NT2/D1 (cell line): ENCODE measurements at regions not wholly inside any gene's neighbourhood (a gene's known extent, or its start where the extent isn't known, plus 50 kb on each side); places are given as distances from the start of the nearest gene placed in this dataset.

Experiments
- DNase-seq: peaks from one replicate; pipeline ENCODE4 v3.0.0-alpha.2; 2011; ENCODE audit warnings: low read depth, low spot score
- H3K27me3 ChIP-seq: 2 replicates; pipeline ENCODE4 v1.6.0; 2011; ENCODE audit warnings: mild to moderate bottlenecking; ENCODE audit not compliant: insufficient read length, insufficient read depth
- H3K36me3 ChIP-seq: 2 replicates; pipeline ENCODE4 v1.6.1; 2011; ENCODE audit warnings: mild to moderate bottlenecking, low read length, mixed read lengths; ENCODE audit not compliant: insufficient read depth, insufficient read length
- H3K4me1 ChIP-seq: 2 replicates; pipeline ENCODE4 v1.5.1; 2011; ENCODE audit not compliant: insufficient read depth, insufficient read length
- H3K4me3 ChIP-seq: 2 replicates; pipeline ENCODE4 v1.5.1; 2011; ENCODE audit warnings: low read depth; ENCODE audit not compliant: insufficient read length
- H3K9ac ChIP-seq: 2 replicates; pipeline ENCODE4 v1.6.0; 2011; ENCODE audit warnings: low read depth; ENCODE audit not compliant: insufficient read length
- H3K9me3 ChIP-seq: 2 replicates; pipeline ENCODE4 v1.5.1; 2011; ENCODE audit warnings: mild to moderate bottlenecking, low read length; ENCODE audit not compliant: insufficient read depth
- SUZ12 ChIP-seq: IDR thresholded peaks from 2 replicates; pipeline ENCODE4 v1.6.1; 2011; ENCODE audit not compliant: insufficient read length, insufficient read depth; ENCODE audit errors: extremely low read depth
- YY1 ChIP-seq: IDR thresholded peaks from 2 replicates; pipeline ENCODE4 v1.6.1; 2011; ENCODE audit not compliant: insufficient read length, insufficient read depth
- ZNF274 ChIP-seq: IDR thresholded peaks from 2 replicates; pipeline ENCODE4 v1.6.1; 2011; ENCODE audit warnings: mild to moderate bottlenecking, low read depth, low read length

DNA sequence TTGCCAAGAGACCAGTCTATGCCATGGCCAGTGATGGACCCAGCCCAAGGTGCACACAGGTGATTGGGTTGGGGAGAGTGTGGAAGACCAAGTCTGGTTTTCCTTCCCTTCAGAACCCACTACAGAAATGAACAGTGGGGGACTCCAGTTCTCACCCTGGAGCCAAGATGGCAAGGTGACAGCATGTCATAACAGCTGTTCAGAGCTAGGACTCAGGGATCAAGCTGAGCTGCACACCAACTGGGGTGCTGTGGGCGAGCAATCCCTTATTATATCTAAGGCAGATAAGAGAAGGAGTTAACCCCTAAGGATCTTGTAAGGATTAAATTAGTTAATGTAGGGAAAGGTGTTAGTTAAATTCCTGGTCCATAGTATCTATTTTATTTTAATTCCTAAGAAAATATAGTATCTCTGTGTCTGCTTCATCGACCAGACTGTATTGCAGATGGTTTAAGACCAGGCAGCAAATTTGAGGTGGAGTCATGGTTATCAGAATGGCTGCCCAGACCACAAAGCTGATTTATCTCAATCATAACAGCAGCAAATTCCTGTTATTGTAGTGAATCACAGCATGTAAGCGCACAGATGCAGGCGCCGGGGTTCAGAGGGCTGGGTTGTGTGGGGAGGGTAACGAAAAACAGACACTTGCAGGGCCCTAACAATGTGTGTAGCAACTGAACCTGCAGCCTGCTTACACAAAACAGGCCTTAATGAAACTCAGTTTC lies 208.7 kb upstream of the ZNF32 start:
- Histone ChIP-seq H3K9me3 (no peaks in the 10 kb centered on the region), H3K9ac (no peak overlapping the region), H3K4me3 (no peak overlapping the region), H3K4me1 (no peaks in the 10 kb centered on the region), H3K36me3 (no peaks in the 10 kb centered on the region), H3K27me3 (no peaks in the 10 kb centered on the region)
- no peak for TF ChIP-seq SUZ12
- TF ChIP-seq ZNF274: no peak
- no peak for TF ChIP-seq YY1
- DNase-seq: no peak

DNA sequence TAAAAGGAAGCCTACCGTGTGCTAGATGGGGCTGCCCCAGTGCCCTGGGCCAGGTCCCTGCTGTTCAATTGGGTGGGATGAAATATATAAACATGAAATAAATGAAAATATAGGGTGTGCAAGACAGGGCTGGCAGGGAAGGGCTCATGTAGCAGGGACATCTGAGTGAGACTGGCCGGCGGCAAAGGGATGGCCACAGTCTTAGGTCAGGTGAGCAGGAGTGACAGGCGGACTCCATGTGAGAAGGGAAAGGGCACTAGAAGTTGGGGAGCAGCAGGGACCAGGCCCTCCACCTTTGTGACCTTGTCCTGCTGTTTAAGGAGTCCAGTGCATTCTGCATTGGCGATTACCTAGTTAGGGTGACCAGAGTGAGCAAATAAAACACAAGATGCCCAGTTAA lies 207.6 kb upstream of the ZNF32 start:
- H3K9me3 ChIP-seq: no peaks in the 10 kb centered on the region
- TF ChIP-seq SUZ12 (no peak), ZNF274 (no peak), YY1 (no peak)
- no peak overlapping the region for H3K4me3 ChIP-seq
- no peaks in the 10 kb centered on the region for H3K4me1 ChIP-seq
- DNase-seq: no peak
- no peaks in the 10 kb centered on the region for H3K27me3 ChIP-seq
- H3K36me3 ChIP-seq: no peaks in the 10 kb centered on the region
- H3K9ac ChIP-seq: no peak overlapping the region

DNA sequence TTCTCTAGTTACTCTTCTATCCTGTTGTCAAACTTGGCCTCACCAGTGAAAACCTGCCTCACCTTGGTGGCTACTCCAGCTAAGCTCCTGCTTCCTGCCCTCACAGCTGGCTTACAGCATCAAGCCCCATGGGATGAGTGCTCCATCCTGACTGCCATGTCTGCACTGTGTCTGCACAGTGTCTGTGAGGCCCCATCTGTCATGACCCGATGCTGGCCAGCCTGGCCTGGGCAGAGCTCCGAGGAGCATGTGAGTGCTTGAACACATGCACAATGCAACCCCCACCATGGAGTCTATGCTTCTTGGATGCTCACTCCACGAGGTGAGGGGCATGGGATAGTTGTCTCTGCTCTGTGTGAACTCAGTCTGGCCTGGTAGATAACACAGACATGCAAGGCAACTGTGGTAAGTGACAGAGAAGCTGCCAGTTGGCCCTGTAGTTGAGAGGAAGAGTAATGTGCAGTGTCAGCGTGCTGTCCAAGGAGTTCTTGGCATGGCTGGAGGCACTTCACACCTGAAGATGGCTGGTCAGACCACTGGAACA lies 207.1 kb upstream of the ZNF32 start:
- Histone ChIP-seq H3K9me3 (no peaks in the 10 kb centered on the region), H3K9ac (no peak overlapping the region), H3K4me3 (no peak overlapping the region), H3K4me1 (no peaks in the 10 kb centered on the region), H3K36me3 (no peaks in the 10 kb centered on the region), H3K27me3 (no peaks in the 10 kb centered on the region)
- no peak for DNase-seq
- TF ChIP-seq YY1 (no peak), SUZ12 (no peak), ZNF274 (no peak)

DNA sequence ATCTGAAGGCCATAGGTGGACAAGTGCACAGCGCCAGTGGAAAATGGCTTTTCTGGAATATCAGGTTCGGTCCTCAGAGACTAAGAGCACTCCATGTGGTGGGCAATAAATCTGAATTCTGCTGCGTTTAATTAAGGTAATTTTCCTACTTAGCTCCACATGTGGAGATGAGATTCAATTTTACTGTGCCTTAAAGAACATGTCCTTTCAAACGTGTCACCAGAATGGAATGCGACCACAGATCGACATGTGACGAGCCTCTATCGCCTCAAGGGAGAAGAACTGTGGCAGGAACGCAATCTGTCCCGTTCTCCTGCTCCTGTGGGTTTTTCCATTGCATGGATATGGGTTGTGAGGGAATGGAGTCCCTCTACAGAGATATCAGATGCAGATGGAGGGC lies 205.3 kb upstream of the ZNF32 start:
- H3K4me3 ChIP-seq: no peak overlapping the region
- H3K9me3 ChIP-seq: no peaks in the 10 kb centered on the region
- no peak overlapping the region for H3K9ac ChIP-seq
- H3K27me3 ChIP-seq: no peaks in the 10 kb centered on the region
- DNase-seq: no peak
- TF ChIP-seq ZNF274 (no peak), YY1 (no peak), SUZ12 (no peak)
- H3K36me3 ChIP-seq: no peaks in the 10 kb centered on the region
- H3K4me1 ChIP-seq: no peaks in the 10 kb centered on the region

DNA sequence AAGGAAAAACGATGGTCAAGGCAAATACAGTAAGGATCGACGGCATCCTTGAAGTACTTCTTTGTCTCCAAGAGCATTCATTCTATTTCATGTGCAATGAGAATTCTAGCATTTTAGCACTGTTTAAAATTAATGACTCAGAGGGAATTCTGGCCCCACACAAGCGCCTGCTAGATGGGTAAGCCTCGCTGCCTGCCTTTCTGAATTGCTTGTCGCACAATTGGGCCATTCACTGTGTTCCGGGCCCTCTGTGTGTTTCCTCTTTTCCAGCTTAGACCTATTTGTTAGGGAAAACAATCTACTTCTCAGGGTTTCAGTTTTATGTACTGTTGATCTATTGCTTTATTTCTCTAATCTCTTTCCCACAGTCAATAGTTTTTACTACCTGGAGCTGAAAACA lies 204.7 kb upstream of the ZNF32 start:
- no peak for DNase-seq
- no peak overlapping the region for H3K9ac ChIP-seq
- no peaks in the 10 kb centered on the region for H3K4me1 ChIP-seq
- no peaks in the 10 kb centered on the region for H3K36me3 ChIP-seq
- no peak for TF ChIP-seq SUZ12
- no peak for TF ChIP-seq ZNF274
- TF ChIP-seq YY1: no peak
- no peak overlapping the region for H3K4me3 ChIP-seq
- no peaks in the 10 kb centered on the region for H3K9me3 ChIP-seq
- no peaks in the 10 kb centered on the region for H3K27me3 ChIP-seq

DNA sequence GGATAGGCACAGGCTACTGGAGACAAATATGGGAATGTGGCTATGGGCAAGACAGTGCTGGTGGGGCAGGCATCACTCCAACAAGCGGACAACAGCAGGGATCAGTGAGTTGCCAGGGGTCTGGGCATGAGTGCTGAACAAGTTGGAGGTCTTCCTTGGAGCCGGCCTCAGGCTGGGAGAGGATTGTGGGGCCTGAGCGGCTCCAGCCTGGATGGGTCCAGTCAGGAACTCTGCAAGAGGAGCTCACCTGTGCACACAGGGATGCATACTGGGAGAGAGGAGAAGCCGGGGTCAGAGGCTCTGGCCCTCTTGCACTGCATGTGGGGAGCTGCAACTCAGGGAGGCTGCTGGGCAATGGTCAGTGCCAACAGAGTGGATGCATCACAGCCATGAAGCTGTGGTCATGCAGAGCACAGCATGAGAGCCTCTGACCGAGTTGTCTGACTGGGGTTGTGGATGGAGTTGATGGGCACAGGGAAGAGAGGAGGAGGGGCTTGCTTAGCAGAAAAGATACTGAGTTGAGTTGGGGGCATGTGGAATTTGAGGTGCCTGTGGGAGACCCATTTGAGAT lies 204.0 kb upstream of the ZNF32 start:
- TF ChIP-seq ZNF274 (no peak), YY1 (no peak), SUZ12 (no peak)
- H3K36me3 ChIP-seq: no peaks in the 10 kb centered on the region

DNA sequence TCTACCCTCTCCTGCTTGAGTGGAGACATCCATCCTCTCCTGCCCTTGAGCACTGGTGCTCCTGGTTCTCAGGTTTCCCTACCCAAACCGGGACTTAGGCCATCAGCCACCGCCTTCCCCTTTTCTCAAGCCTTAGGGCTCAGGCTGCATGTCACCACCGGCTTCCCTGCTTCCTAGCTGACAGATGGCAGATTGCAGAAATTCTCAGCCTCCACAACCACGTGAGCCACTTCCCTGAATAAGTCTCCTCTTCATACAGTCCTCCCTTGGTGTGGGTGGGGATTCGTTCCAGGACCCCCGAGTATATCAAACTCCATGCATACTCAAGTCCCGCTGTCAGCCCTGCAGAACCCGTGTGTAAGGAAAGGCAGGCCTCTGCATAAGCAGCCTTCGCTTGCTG lies 203.5 kb upstream of the ZNF32 start:
- H3K4me3 ChIP-seq: no peak overlapping the region
- no peak for DNase-seq

More for the DNA sequence above, 204.0 kb upstream of the ZNF32 start:
- no peak overlapping the region for H3K4me3 ChIP-seq
- H3K4me1 ChIP-seq: no peaks in the 10 kb centered on the region
- H3K27me3 ChIP-seq: no peaks in the 10 kb centered on the region
- H3K9me3 ChIP-seq: no peaks in the 10 kb centered on the region
- DNase-seq: no peak
- no peak overlapping the region for H3K9ac ChIP-seq

More for the DNA sequence above, 203.5 kb upstream of the ZNF32 start:
- TF ChIP-seq SUZ12: no peak
- no peaks in the 10 kb centered on the region for H3K4me1 ChIP-seq
- no peaks in the 10 kb centered on the region for H3K27me3 ChIP-seq
- H3K9ac ChIP-seq: no peak overlapping the region
- no peaks in the 10 kb centered on the region for H3K36me3 ChIP-seq
- H3K9me3 ChIP-seq: no peaks in the 10 kb centered on the region
